ENCODE measurements at regions not wholly inside any gene's neighbourhood (a gene's known extent, or its start where the extent isn't known, plus 50 kb on each side); places are given as distances from the start of the nearest gene placed in this dataset.

- DNase-seq, result no peak
Observed at GRCh38 chr5:2487152-2487763, 264.2 kb downstream of the IRX2 start.

GRCh38 chr5:2486373-2486772 is 265.1 kb downstream of the IRX2 start:
- no peak for DNase-seq

- DNase-seq, result no peak
Observed at GRCh38 chr5:2482778-2483177, 268.7 kb downstream of the IRX2 start.

GRCh38 chr5:2480871-2481270 is 270.6 kb downstream of the IRX2 start:
- no peak for DNase-seq

- DNase-seq, result no peak
Observed at GRCh38 chr5:2475902-2476301, 275.6 kb downstream of the IRX2 start.

- no peak for DNase-seq
Observed at GRCh38 chr5:2472670-2473069, 278.8 kb downstream of the IRX2 start.

- DNase-seq, result no peak
Observed at GRCh38 chr5:2471152-2471879, 280.2 kb downstream of the IRX2 start.

- no peak for DNase-seq
Observed at GRCh38 chr5:2466966-2467365, 284.5 kb downstream of the IRX2 start.

GRCh38 chr5:2465383-2465782 is 286.1 kb downstream of the IRX2 start:
- no peak for DNase-seq

- no peak for DNase-seq
Observed at GRCh38 chr5:2464141-2464540, 287.3 kb downstream of the IRX2 start.

- DNase-seq, result no peak
Observed at GRCh38 chr5:2461701-2462691, 289.5 kb downstream of the IRX2 start.

GRCh38 chr5:2460098-2460497 is 291.4 kb downstream of the IRX2 start:
- DNase-seq, result no peak

- no peak for DNase-seq
Observed at GRCh38 chr5:2459251-2459650, 292.2 kb downstream of the IRX2 start.

GRCh38 chr5:2455878-2456277 is 295.6 kb downstream of the IRX2 start:
- no peak for DNase-seq

- no peak for DNase-seq
Observed at GRCh38 chr5:2454876-2455275, 296.6 kb downstream of the IRX2 start.

- no peak for DNase-seq
Observed at GRCh38 chr5:2453781-2454180, 297.7 kb downstream of the IRX2 start.

- DNase-seq, result no peak
Observed at GRCh38 chr5:2451100-2451499, 300.4 kb downstream of the IRX2 start.

- DNase-seq, result no peak
Observed at GRCh38 chr5:2442496-2443354, 308.8 kb downstream of the IRX2 start.

GRCh38 chr5:2441495-2442180 is 309.8 kb downstream of the IRX2 start:
- no peak for DNase-seq

GRCh38 chr5:2439608-2440007 is 311.9 kb downstream of the IRX2 start:
- DNase-seq, result no peak

GRCh38 chr5:2433086-2433485 is 318.4 kb downstream of the IRX2 start:
- no peak for DNase-seq
